Activated CD4-positive, alpha-beta T cell treated with anti-CD3 and anti-CD28 coated beads for 48 hours (primary cell): ENCODE measurements at regions not wholly inside any gene's neighbourhood (a gene's known extent, or its start where the extent isn't known, plus 50 kb on each side); places are given as distances from the start of the nearest gene placed in this dataset.

Experiments used
- DNase-seq: peaks from one replicate; pipeline ENCODE4 v3.0.0-alpha.2; 2020

- DNase-seq, result no peak
Observed at GRCh38 chr16:80065541-80065940, 465.0 kb upstream of the MAF start.

- DNase-seq, result no peak
Observed at GRCh38 chr16:80063713-80064069, 463.2 kb upstream of the MAF start.

DNA sequence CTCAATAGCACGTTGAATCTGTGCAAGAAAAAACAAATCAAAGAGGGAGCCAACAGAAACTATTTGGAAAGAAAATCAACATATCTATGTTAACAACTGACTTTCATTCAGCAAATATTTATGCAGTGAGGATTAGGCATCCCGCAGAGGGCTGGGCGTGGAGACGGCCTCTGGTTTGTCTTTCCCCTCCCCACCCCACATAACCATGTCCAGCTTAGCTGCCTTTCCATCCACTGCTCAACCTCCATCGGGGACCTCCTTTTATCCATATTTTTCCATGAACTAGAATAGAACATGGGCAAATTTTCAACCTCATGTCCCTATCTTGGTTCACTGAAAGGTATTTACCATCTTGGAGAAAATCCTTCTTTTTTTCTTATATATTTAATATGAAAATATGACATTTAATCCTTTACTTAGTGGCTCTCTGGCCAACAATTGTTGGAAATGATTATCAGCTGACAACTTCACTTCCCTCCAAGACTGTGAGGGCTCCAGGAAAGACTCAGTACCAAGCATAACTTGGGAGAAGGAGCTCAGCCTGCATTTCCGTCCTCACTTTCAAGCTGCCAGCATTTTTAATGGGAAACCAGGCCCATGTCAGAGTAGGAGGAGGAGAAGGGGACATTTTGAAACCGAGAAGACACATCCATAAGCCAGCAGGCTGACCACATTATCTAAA is 462.6 kb upstream of the MAF start:
- DNase-seq, result no peak

- DNase-seq, result no peak
Observed at GRCh38 chr16:80062361-80063030, 462.0 kb upstream of the MAF start.

GRCh38 chr16:80060470-80060869 is 459.9 kb upstream of the MAF start:
- no peak for DNase-seq

DNA sequence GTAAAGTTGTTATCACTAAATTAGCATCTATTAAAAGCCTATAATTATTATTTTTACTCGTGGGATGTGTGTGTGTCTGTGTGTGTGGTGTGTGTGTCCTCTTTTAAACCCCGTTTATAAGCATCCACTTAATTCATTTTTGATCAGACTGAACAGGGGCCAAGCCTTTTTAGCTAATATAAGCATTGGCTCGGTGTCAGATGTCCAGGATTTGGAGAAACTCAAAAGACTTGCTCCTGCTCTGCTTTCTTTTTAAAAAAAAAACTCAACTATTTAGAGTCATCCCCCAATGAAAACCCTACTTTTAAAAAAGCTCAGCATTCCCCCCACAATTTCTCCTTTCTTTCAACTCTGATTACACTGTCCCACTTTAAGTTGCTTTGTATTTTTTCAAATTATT is 459.3 kb upstream of the MAF start:
- no peak for DNase-seq

DNA sequence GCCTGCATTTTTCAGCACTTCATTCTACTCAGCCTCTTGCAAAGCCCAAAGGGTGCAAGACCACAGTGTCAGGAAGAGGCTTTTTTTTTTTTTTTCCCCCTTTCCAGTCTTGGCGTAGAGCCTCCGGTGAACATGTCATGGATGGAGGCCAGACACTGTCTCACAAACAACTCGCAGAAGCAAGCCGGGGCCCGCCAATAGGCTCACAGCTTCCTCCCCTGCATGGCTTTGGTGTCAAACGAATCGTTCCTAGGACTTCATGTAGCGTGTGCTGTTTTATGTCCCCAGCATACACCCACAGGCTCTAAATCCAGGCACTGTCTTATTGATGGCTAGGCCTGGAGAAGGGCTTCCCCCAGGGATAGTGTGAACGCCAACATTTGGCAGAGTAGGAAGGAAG is 457.7 kb upstream of the MAF start:
- DNase-seq, result no peak

- DNase-seq, result no peak
Observed at GRCh38 chr16:80056324-80056723, 455.8 kb upstream of the MAF start.

DNA sequence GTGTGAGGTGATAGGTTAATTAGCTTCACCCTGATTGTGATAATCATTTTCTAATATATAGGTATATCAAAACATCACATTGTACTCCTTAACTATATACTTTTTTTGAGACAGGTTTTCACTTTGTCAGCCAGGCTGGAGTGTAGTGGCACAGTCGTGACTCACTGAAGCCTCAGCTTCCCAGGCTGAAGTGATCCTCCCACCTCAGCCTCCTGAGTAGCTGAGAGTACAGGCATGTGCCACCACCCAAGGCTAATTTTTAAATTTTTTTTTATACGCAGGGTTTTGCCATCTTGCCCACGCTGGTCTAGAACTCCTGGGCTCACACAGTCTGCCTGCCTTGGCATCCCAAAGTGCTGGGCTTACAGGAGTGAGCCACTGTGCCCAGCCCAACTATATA is 455.3 kb upstream of the MAF start:
- no peak for DNase-seq

DNA sequence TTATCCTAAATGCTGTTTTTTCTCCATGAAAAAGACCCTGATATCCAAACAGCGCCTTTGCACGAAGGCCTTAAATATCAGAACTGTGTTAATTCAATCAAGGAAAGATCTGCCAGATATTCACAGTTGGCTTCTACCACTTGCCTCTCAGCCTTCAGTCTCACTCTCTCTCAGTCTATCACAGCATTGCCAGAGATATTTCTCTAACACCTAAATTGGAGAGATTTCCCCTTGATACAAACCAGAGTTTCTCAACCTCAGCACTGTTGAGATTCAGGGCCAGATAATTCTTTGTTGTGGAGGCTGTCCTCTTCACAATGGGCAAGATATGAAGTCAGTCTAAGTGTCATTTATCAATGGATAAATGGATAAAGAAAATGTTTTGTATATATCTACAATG is 454.1 kb upstream of the MAF start:
- no peak for DNase-seq

GRCh38 chr16:80051040-80051439 is 450.5 kb upstream of the MAF start:
- no peak for DNase-seq

- no peak for DNase-seq
Observed at GRCh38 chr16:80048250-80048649, 447.7 kb upstream of the MAF start.

DNA sequence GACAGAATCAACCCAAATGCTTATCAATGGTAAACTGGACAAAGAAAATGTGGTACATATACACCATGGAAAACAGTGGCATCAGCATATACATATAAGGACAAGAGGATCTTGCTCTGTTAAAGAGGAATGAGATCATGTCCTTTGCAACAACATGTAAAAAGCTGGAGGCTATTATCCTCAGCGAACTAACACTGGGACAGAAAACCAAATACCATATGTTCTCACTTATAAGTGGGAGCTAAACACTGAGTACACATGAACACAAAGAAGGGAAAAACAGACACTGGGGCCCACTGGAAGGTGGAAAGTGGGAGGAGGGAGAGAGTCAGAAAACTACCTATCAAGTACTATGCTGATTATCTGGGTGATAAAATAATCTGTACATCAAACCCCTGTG is 447.3 kb upstream of the MAF start:
- no peak for DNase-seq

DNA sequence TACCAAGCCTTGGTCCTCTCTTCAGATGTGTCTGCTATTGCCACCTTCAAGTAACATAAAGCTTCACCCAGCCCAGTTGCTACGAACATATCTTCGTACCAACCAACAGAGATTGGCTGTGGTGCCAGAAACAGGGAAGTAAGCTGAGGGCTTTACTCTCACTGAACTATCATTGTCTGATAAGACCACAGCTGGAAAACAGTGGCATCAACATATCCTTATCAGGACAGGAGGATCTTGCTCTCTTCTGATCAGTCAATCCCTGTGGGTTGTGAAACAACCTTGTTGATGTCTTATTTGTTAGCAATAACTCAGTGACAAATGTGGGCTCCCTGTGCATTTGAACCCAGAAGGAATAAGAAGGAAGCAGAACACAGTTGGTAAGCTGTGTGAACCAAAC is 446.3 kb upstream of the MAF start:
- no peak for DNase-seq

DNA sequence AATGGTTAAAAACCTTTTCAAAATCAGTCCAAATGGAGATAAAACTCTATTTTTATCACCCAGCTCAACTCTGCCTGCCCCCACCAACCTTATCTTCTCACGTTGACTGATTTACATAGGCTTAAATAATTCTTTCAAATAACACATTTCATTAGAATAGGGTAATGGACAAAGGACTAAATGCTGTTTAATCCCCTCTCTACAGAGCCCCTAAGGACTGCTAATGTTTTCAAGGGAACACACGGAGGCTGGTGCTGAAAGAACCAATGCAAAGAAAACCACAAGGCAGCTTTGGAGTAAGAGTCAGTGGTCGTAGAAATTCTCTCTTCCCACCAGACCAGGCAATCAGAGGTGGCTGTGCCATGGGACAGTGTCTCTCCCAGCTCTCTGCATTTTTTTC is 445.7 kb upstream of the MAF start:
- DNase-seq, result no peak

GRCh38 chr16:80045861-80046260 is 445.3 kb upstream of the MAF start:
- DNase-seq, result no peak

- no peak for DNase-seq
Observed at GRCh38 chr16:80041410-80041809, 440.9 kb upstream of the MAF start.

GRCh38 chr16:80040814-80041213 is 440.3 kb upstream of the MAF start:
- no peak for DNase-seq

- DNase-seq, result no peak
Observed at GRCh38 chr16:80040413-80040812, 439.9 kb upstream of the MAF start.

- no peak for DNase-seq
Observed at GRCh38 chr16:80039777-80040176, 439.2 kb upstream of the MAF start.

GRCh38 chr16:80038566-80038965 is 438.0 kb upstream of the MAF start:
- DNase-seq, result no peak

DNA sequence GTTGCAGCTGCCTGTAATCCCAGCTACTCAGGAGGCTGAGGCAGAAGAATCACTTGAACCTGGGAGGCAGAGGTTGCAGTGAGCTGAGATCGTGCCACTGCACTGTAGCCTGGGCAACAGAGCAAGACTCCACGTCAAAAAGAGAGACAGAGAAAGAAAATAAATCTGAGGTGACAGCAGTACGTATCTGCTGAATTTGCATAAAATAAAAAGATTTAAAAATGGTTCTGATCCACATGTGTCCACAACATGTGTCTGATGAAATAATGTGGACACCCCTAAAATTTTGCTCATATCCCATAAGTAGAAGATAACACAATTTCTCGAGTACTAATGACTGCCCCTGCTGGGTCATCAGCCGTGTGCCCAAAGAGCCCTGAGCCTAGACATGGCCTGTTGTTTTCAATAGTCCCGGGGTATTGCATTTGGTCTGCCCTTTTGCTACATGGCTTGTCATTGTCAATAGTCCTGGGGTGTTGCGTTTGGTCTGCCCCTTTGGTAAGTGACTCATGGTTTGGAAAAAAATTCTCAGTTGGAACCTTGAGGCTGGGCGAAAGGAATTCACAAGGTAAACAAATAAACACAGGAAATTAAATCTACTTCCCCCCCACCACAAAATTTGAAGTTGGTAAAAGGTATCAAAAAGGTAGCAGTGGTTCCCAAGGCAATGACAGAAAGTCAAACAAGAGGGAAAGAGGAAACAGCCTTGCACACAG is 434.6 kb upstream of the MAF start:
- no peak for DNase-seq

- DNase-seq, result no peak
Observed at GRCh38 chr16:80034469-80034826, 433.9 kb upstream of the MAF start.

GRCh38 chr16:80033783-80034468 is 433.4 kb upstream of the MAF start:
- DNase-seq, result no peak
